ENCODE measurements at regions not wholly inside any gene's neighbourhood (a gene's known extent, or its start where the extent isn't known, plus 50 kb on each side); places are given as distances from the start of the nearest gene placed in this dataset.

- no peak overlapping the region for H3K27ac Mint-ChIP-seq
- H3K36me3 Mint-ChIP-seq (ENCODE audit: low read depth): no peaks in the 10 kb centered on the region
- peaks cover 4% of the 10 kb centered on the region for H3K9me3 Mint-ChIP-seq
- no peaks in the 10 kb centered on the region for H3K4me1 Mint-ChIP-seq (ENCODE audit: low read depth)
- H3K27me3 Mint-ChIP-seq: peaks cover 28% of the 10 kb centered on the region
- no peak overlapping the region for H3K4me3 Mint-ChIP-seq
These were observed 279.9 kb downstream of the GRIN2B start for GRCh38 chr12:13701502-13701901.

- Mint-ChIP-seq H3K9me3 (peaks cover 4% of the 10 kb centered on the region), H3K4me3 (no peak overlapping the region), H3K27me3 (peaks cover 21% of the 10 kb centered on the region), H3K27ac (no peak overlapping the region), H3K36me3 (ENCODE audit: low read depth) (no peaks in the 10 kb centered on the region), H3K4me1 (ENCODE audit: low read depth) (no peaks in the 10 kb centered on the region)
These were observed 283.4 kb downstream of the GRIN2B start for GRCh38 chr12:13697973-13698372.

- no peak overlapping the region for H3K27ac Mint-ChIP-seq
- H3K36me3 Mint-ChIP-seq (ENCODE audit: low read depth): no peaks in the 10 kb centered on the region
- no peaks in the 10 kb centered on the region for H3K4me1 Mint-ChIP-seq (ENCODE audit: low read depth)
- H3K27me3 Mint-ChIP-seq: peaks cover 13% of the 10 kb centered on the region
- no peaks in the 10 kb centered on the region for H3K9me3 Mint-ChIP-seq
- H3K4me3 Mint-ChIP-seq: no peak overlapping the region
These were observed 285.6 kb downstream of the GRIN2B start for GRCh38 chr12:13695781-13696180.

DNA sequence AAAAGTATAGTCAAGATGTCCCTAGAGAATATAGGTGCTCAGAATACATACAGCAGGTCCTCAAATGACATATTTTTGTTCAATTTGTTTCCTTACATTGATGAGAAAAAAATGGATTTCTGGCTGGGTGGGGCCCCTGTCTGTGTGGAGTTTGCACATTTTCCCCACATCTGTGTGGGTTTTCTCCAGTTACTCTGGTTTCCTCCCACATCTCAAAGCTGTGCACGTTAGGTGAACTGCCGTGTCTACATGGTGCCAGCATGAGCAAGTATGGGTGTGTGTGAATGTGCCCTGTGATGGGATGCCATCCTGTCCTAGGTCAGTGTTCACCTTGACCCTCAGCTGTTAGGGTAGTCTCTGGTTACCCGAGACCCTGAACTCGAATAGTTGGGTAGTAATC lies 289.1 kb downstream of the GRIN2B start:
- Mint-ChIP-seq H3K4me3 (no peak overlapping the region), H3K4me1 (ENCODE audit: low read depth) (no peaks in the 10 kb centered on the region), H3K27me3 (peaks cover 16% of the 10 kb centered on the region), H3K27ac (no peak overlapping the region), H3K9me3 (no peaks in the 10 kb centered on the region), H3K36me3 (ENCODE audit: low read depth) (no peaks in the 10 kb centered on the region)

GRCh38 chr12:13691598-13691997 lies 289.8 kb downstream of the GRIN2B start:
- no peak overlapping the region for H3K4me3 Mint-ChIP-seq
- peaks cover 15% of the 10 kb centered on the region for H3K27me3 Mint-ChIP-seq
- no peaks in the 10 kb centered on the region for H3K36me3 Mint-ChIP-seq (ENCODE audit: low read depth)
- no peak overlapping the region for H3K27ac Mint-ChIP-seq
- no peaks in the 10 kb centered on the region for H3K9me3 Mint-ChIP-seq
- H3K4me1 Mint-ChIP-seq (ENCODE audit: low read depth): no peaks in the 10 kb centered on the region

DNA sequence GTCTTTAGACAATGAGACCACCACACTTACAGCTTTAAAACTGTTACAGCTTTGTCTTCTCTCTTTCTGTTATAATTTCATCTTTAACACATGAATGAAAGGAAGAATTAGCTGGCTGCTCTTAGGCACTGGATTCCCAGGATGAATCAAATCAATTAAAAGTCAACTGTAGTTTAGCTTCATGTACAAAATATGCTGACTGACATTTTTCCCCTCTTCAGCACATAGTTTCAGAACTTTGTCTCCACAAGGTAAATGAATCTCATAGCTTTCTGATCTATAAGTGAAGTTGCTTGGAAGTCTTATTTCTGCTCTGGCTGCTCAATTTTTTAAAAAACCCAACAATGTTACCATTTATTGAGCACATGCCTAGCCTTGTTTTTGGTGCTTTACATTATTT lies 293.8 kb downstream of the GRIN2B start:
- Mint-ChIP-seq H3K9me3 (no peaks in the 10 kb centered on the region), H3K27me3 (peaks cover 10% of the 10 kb centered on the region), H3K4me1 (ENCODE audit: low read depth) (no peaks in the 10 kb centered on the region), H3K36me3 (ENCODE audit: low read depth) (no peaks in the 10 kb centered on the region), H3K27ac (no peak overlapping the region), H3K4me3 (no peak overlapping the region)

DNA sequence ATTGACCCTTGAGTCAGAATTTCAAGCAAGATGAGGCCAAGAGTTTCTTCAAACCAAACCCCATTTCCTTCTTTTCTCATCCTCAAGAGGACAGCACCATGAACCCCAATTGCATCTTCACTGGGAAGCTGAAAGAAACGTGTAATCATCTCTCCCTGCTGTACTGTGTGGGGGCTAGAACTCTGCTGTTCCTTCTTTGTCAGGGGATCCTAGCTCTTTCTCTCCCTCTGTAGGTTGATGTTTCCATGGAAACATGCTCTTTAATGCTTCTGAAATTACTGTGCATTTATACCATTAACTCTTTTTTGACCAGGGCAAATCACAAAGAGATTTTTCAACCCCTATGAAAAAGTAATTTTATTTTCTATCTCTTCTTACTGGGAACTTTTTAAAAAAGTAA lies 295.1 kb downstream of the GRIN2B start:
- Mint-ChIP-seq H3K9me3 (no peaks in the 10 kb centered on the region), H3K36me3 (ENCODE audit: low read depth) (no peaks in the 10 kb centered on the region), H3K27me3 (peaks cover 10% of the 10 kb centered on the region), H3K4me1 (ENCODE audit: low read depth) (no peaks in the 10 kb centered on the region), H3K4me3 (no peak overlapping the region), H3K27ac (no peak overlapping the region)

- H3K27me3 Mint-ChIP-seq: peaks cover 3% of the 10 kb centered on the region
- H3K4me1 Mint-ChIP-seq (ENCODE audit: low read depth): no peaks in the 10 kb centered on the region
- no peak overlapping the region for H3K4me3 Mint-ChIP-seq
- H3K27ac Mint-ChIP-seq: no peak overlapping the region
- no peaks in the 10 kb centered on the region for H3K9me3 Mint-ChIP-seq
- H3K36me3 Mint-ChIP-seq (ENCODE audit: low read depth): no peaks in the 10 kb centered on the region
These were observed 300.5 kb downstream of the GRIN2B start for GRCh38 chr12:13680916-13681315.

DNA sequence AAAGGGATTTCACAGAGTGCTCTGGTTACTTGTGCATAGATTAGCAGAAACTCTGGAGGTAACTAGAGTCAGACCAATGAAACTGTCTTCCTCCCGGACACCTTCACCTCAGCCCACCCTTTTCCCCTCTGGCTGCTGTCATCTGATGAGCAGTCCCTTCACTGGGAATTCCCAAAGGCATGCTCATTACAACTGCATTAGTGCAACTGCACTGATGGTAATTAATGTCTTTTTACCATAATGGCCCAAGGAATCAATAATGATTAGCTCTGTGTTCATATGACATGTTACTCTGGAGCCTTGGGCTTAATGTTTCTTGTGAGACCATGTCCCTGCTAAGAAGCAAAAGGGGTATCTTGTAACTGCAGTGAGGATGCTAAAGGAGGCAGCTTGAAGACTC lies 304.5 kb downstream of the GRIN2B start:
- H3K9me3 Mint-ChIP-seq: no peaks in the 10 kb centered on the region
- H3K27me3 Mint-ChIP-seq: peaks cover 7% of the 10 kb centered on the region
- H3K36me3 Mint-ChIP-seq (ENCODE audit: low read depth): no peaks in the 10 kb centered on the region
- no peaks in the 10 kb centered on the region for H3K4me1 Mint-ChIP-seq (ENCODE audit: low read depth)
- H3K4me3 Mint-ChIP-seq: no peak overlapping the region
- no peak overlapping the region for H3K27ac Mint-ChIP-seq

DNA sequence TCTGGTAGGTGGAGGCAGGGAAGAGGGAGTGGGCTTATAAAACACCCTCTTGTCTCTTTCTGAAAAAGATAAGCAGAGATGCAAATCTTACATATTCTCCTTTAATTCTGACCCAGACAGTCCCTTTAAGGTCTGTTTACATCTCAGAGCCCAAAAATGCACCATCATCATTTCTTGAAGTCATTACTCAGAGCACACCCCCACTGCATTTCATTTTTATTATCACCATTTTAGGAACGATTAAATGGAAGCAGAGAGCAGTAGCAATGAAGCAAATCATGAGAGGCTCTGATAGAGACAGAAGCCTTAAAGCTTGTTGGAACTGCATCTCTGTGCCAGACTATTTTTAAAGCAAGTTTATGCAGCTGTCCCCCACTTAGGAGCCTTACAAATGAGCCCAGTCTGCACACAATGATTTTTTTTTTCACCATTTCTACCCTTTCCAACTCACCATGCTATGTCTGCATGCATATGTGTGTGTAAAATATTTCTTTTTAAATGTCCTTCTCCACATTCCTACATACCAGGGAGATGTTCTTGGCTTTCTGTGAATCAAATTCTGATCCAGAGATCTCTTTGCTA lies 311.0 kb downstream of the GRIN2B start:
- Mint-ChIP-seq H3K27ac (no peak overlapping the region), H3K4me3 (no peak overlapping the region), H3K27me3 (peaks cover 16% of the 10 kb centered on the region), H3K36me3 (ENCODE audit: low read depth) (no peaks in the 10 kb centered on the region), H3K4me1 (ENCODE audit: low read depth) (no peaks in the 10 kb centered on the region), H3K9me3 (no peaks in the 10 kb centered on the region)

GRCh38 chr12:13668880-13669279 lies 312.5 kb downstream of the GRIN2B start:
- H3K9me3 Mint-ChIP-seq: no peaks in the 10 kb centered on the region
- no peak overlapping the region for H3K27ac Mint-ChIP-seq
- no peaks in the 10 kb centered on the region for H3K36me3 Mint-ChIP-seq (ENCODE audit: low read depth)
- peaks cover 15% of the 10 kb centered on the region for H3K27me3 Mint-ChIP-seq
- no peaks in the 10 kb centered on the region for H3K4me1 Mint-ChIP-seq (ENCODE audit: low read depth)
- H3K4me3 Mint-ChIP-seq: no peak overlapping the region

DNA sequence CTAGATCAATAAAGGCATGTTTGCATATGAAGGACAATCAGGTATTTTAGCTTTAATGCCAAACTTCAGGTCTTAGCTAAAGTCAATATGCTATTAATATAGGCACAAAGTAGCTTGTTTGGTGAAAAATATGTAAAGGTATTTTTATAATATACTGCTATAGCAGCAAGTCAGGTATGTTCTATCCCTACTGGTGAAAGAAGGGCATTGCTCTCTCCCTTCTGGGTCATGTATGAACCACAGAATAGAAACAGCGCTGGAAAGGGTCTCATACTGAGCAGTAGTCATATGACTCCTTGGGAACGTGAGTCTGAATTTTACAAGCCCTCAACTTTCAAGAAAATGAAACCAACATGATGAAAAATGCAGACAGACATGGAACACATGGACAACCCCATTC lies 314.6 kb downstream of the GRIN2B start:
- Mint-ChIP-seq H3K27ac (no peak overlapping the region), H3K27me3 (peaks cover 16% of the 10 kb centered on the region), H3K36me3 (ENCODE audit: low read depth) (no peaks in the 10 kb centered on the region), H3K4me1 (ENCODE audit: low read depth) (no peaks in the 10 kb centered on the region), H3K4me3 (no peak overlapping the region), H3K9me3 (no peaks in the 10 kb centered on the region)

DNA sequence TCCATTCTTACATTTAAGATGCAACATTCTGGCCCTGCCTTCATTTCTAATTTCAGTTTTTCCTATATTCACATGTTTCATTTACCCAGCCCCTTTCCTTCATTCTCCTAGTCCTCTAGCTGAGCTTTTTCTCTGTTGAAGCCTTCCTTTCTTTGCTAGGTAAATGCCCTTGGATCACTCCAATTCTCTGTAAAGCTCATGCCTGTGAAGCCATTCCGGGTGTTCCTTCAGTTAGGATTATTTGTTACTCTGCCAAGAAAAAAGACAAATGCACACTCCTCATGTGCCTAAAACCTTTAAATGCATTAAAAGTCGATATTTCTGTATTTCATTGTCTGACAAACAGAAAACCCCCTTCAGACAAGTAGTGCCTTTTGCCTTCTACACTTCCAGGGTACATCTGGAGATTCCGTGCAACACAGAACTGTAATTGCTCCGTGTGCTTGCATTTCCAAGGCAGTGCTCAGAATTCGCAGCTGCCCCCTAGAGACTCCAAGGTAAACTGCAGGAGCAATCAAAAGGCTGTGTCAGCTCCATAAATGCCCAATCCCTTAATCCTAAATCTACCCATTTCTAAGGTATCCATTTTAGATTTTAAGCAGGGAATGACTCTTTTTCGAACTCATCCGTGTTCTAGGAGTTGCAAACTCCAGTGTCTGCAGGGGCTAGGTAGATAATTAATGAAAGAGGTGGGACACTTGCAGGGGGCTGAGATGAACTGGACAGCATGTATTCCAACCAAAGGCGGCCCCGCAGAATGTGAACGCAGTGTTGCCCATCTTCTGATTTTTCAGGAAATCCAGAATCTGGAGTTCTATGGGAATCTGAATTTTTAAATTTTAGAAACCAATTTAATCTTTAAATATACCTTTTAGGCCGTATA lies 320.2 kb downstream of the GRIN2B start:
- Mint-ChIP-seq H3K36me3 (ENCODE audit: low read depth) (no peaks in the 10 kb centered on the region), H3K27me3 (peaks cover 13% of the 10 kb centered on the region), H3K4me1 (ENCODE audit: low read depth) (no peaks in the 10 kb centered on the region), H3K27ac (no peak overlapping the region), H3K9me3 (no peaks in the 10 kb centered on the region), H3K4me3 (no peak overlapping the region)

- Mint-ChIP-seq H3K4me3 (no peak overlapping the region), H3K36me3 (ENCODE audit: low read depth) (no peaks in the 10 kb centered on the region), H3K4me1 (ENCODE audit: low read depth) (no peaks in the 10 kb centered on the region)
These were observed 326.9 kb downstream of the GRIN2B start for GRCh38 chr12:13654456-13654855.

DNA sequence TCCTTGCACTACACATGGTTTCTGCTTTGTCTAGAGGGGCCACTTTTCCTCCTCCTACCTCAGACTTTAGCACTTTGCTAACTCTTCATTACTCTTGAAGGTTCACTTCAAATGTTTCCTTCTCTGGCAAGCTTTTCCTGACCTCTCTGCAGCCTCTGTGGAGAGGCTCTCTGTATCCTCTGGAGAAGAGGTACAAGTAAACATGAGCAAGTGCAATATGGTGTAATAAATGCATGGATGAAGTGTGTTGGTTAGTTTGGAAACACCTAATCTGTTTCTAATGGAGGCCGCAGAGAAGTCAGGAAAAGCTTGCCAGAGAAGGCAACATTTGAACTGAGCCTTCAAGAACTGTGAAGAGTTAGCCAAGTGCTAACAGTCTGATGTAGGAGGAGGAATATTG lies 329.3 kb downstream of the GRIN2B start:
- Mint-ChIP-seq H3K36me3 (ENCODE audit: low read depth) (no peaks in the 10 kb centered on the region), H3K4me1 (ENCODE audit: low read depth) (no peaks in the 10 kb centered on the region), H3K4me3 (no peak overlapping the region), H3K27ac (no peak overlapping the region), H3K9me3 (no peaks in the 10 kb centered on the region), H3K27me3 (peaks cover 8% of the 10 kb centered on the region)

More at GRCh38 chr12:13654456-13654855, 326.9 kb downstream of the GRIN2B start:
- Mint-ChIP-seq H3K27ac (no peak overlapping the region), H3K27me3 (peaks cover 10% of the 10 kb centered on the region), H3K9me3 (no peaks in the 10 kb centered on the region)

DNA sequence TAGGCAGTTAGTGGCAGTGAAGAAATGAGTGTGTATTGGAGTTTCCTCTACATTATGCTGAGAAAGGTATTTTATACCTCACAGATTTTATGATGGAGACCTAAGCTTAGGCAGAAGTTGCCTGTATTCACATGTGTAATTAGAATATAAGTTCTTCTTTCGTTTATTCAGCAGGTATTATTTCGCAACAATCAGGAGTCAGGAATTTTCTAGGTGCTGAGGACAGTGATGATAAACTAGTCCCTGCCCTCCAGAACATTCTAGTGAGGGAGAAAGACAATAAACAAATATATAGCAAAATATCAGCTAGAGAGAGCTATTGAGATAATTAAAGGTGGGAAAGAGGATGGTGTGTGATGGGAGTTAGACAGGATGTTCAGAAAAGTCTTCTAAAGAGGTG lies 345.7 kb downstream of the GRIN2B start:
- no peaks in the 10 kb centered on the region for H3K36me3 Mint-ChIP-seq (ENCODE audit: low read depth)
- no peak overlapping the region for H3K4me3 Mint-ChIP-seq
- H3K27ac Mint-ChIP-seq: no peak overlapping the region
- peaks cover 4% of the 10 kb centered on the region for H3K27me3 Mint-ChIP-seq
- no peaks in the 10 kb centered on the region for H3K9me3 Mint-ChIP-seq
- no peaks in the 10 kb centered on the region for H3K4me1 Mint-ChIP-seq (ENCODE audit: low read depth)
